Caco-2 (cell line): ENCODE measurements at regions not wholly inside any gene's neighbourhood (a gene's known extent, or its start where the extent isn't known, plus 50 kb on each side); places are given as distances from the start of the nearest gene placed in this dataset.

Experiments used
- BruUV-seq: library from RNA; stranded (reverse); fragments of 400-500 nt; replicated peaks from 2 replicates; lab custom pipeline; 2021; lab: Mats Ljungman, UMichigan
- CTCF ChIA-PET: fragments of 300-600 bp; sonication (Branson Sonifier 250); formaldehyde crosslinking; loops from one replicate; lab custom pipeline; 2022; ENCODE audit warnings: antibody characterized with exemption; lab: Charles Lee
- POLR2A ChIA-PET: fragments of 300-600 bp; sonication (Branson Sonifier 250); formaldehyde crosslinking; loops from one replicate; lab custom pipeline; 2022; ENCODE audit warnings: antibody characterized with exemption; lab: Charles Lee
- DNase-seq, 2 experiments: peaks; one replicate each; pipeline versions ENCODE4 v3.0.0 to v3.0.0-alpha.2; 2020 to 2022
- H3K27me3 ChIP-seq: replicated peaks from 2 replicates; pipeline ENCODE4 v1.6.0; 2011; ENCODE audit warnings: low read length; ENCODE audit not compliant: control insufficient read depth, insufficient read depth
- H3K36me3 ChIP-seq: 2 replicates; pipeline ENCODE4 v1.5.1; 2011; ENCODE audit warnings: low read length; ENCODE audit not compliant: control insufficient read depth, insufficient read depth
- H3K4me1 ChIP-seq: fragments of 250-450 bp; sonication (Bioruptor Pico); 2 replicates; pipeline ENCODE4 v1.5.1; 2020; ENCODE audit warnings: mild to moderate bottlenecking
- H3K4me3 ChIP-seq: 2 replicates; pipeline ENCODE4 v1.5.1; 2011; ENCODE audit warnings: low read depth, mild to moderate bottlenecking, control low read depth, low read length
- H3K9me3 ChIP-seq: fragments of 250-450 bp; sonication (Bioruptor Pico); 2 replicates; pipeline ENCODE4 v1.5.1; 2020; ENCODE audit warnings: mild to moderate bottlenecking, moderate library complexity
- H3K27ac Mint-ChIP-seq: one replicate; pipeline ENCODE4 v1.8.0; 2022; ENCODE audit warnings: mixed read lengths; ENCODE audit not compliant: unreplicated experiment
- H3K27me3 Mint-ChIP-seq: one replicate; pipeline ENCODE4 v1.8.0; 2022; ENCODE audit warnings: mixed read lengths; ENCODE audit not compliant: insufficient read depth, unreplicated experiment
- H3K36me3 Mint-ChIP-seq: one replicate; pipeline ENCODE4 v1.8.0; 2022; ENCODE audit warnings: mild to moderate bottlenecking, mixed read lengths; ENCODE audit not compliant: insufficient read depth, unreplicated experiment
- H3K4me1 Mint-ChIP-seq: one replicate; pipeline ENCODE4 v1.8.0; 2022; ENCODE audit warnings: low read depth, mixed read lengths; ENCODE audit not compliant: unreplicated experiment
- H3K4me3 Mint-ChIP-seq: one replicate; pipeline ENCODE4 v1.8.0; 2022; ENCODE audit warnings: mild to moderate bottlenecking, moderate library complexity, mixed read lengths; ENCODE audit not compliant: unreplicated experiment
- H3K9me3 Mint-ChIP-seq: one replicate; pipeline ENCODE4 v1.8.0; 2022; ENCODE audit warnings: mixed read lengths; ENCODE audit not compliant: unreplicated experiment
- intact Hi-C: fragments of 100-400 bp; cut with micrococcal nuclease; formaldehyde crosslinking; loops from one replicate; pipeline ENCODE4 v1.10.0; 2022; ENCODE audit not compliant: unreplicated experiment
- TF ChIP-seq, protein P1 (sequence below), 2 experiments: fragments of 200-600 bp in 1 of 2; IDR thresholded peaks; 1 replicate in 1 of 2; 2 replicates in 1 of 2; pipeline versions ENCODE4 v1.5.1 to v1.8.0; 2011 to 2022; ENCODE audit warnings: antibody characterized with exemption in 1 of 2, control low read depth in 1 of 2, inconsistent platforms in 1 of 2, low read depth in 1 of 2, low read length in 1 of 2, mild to moderate bottlenecking in 1 of 2, moderate library complexity in 1 of 2; ENCODE audit not compliant: insufficient read depth in 1 of 2, severe bottlenecking in 1 of 2, unreplicated experiment in 1 of 2

DNA sequence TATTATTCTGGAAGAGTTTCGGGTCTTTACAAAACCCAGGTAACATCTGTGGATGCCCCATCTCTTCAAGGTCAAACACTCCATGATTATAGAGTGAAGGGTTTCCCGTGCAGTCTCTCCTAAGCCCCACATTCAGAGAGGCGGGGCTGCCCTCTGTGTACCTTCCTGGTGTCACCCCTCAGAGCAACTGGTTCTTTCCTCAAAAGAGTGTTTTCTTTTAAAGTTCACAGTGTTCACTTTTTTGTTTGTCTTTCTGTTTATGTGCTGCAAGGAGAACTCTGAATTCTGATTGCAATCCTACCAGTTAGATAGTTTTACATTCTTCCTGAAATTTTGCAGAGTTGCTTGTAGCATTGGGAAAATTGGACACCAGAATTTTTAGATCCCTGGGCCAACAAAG, 190.2 kb downstream of the ADAMTS15 start:
- H3K36me3 Mint-ChIP-seq = no peaks in the 10 kb centered on the region
- H3K27me3 Mint-ChIP-seq = peaks cover 8% of the 10 kb centered on the region
- H3K4me1 Mint-ChIP-seq = peaks cover 6% of the 10 kb centered on the region
- no peak overlapping the region for H3K4me3 Mint-ChIP-seq
- no peaks in the 10 kb centered on the region for H3K9me3 Mint-ChIP-seq
- no peak overlapping the region for H3K4me3 ChIP-seq
- DNase-seq = no peak
- H3K27me3 ChIP-seq = no peaks in the 10 kb centered on the region; the same call in 1 of the 2 replicates
- TF ChIP-seq, protein P1, sequence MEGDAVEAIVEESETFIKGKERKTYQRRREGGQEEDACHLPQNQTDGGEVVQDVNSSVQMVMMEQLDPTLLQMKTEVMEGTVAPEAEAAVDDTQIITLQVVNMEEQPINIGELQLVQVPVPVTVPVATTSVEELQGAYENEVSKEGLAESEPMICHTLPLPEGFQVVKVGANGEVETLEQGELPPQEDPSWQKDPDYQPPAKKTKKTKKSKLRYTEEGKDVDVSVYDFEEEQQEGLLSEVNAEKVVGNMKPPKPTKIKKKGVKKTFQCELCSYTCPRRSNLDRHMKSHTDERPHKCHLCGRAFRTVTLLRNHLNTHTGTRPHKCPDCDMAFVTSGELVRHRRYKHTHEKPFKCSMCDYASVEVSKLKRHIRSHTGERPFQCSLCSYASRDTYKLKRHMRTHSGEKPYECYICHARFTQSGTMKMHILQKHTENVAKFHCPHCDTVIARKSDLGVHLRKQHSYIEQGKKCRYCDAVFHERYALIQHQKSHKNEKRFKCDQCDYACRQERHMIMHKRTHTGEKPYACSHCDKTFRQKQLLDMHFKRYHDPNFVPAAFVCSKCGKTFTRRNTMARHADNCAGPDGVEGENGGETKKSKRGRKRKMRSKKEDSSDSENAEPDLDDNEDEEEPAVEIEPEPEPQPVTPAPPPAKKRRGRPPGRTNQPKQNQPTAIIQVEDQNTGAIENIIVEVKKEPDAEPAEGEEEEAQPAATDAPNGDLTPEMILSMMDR (IDR thresholded peaks at IDR 0.05; ENCODE audit: insufficient read depth in 1 of 2, low read depth in 1 of 2, low read length in 1 of 2, severe bottlenecking in 1 of 2, unreplicated experiment in 1 of 2) = no peak
- H3K4me1 ChIP-seq = peaks cover 7% of the 10 kb centered on the region; the same call in 1 of the 2 replicates
- intact Hi-C loops = no loop called here
- H3K27ac Mint-ChIP-seq = no peak overlapping the region
- ChIA-PET CTCF (no interaction called here), POLR2A (no interaction called here)
- no peaks in the 10 kb centered on the region for H3K9me3 ChIP-seq
- no peaks in the 10 kb centered on the region for H3K36me3 ChIP-seq
- BruUV-seq = no TSS peak

DNA sequence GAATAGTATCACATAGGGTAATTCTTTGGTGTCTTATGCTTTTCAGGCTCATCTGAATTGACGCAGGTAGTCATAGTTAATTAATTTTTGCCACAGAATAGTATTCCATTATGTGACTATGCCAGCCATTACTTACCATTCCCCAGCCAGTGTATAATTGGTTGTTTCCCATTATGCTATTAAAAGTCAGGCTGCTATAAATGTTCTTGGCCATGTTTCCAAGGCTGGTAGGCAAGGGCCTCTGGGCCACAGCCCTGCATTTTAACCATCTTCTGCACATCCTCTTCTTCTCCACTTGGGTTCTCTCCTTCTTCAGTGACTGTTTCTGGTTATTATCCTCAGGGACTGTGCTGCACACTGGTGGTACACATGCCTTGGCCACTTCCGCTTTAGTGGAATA, 190.9 kb downstream of the ADAMTS15 start:
- no peaks in the 10 kb centered on the region for H3K9me3 ChIP-seq
- H3K4me1 Mint-ChIP-seq = peaks cover 6% of the 10 kb centered on the region
- DNase-seq = no peak
- no peak overlapping the region for H3K4me3 Mint-ChIP-seq
- intact Hi-C loops = no loop called here
- ChIA-PET CTCF (no interaction called here), POLR2A (no interaction called here)
- H3K4me1 ChIP-seq = peaks cover 7% of the 10 kb centered on the region; the same call in 1 of the 2 replicates
- BruUV-seq = no TSS peak
- no peak overlapping the region for H3K27ac Mint-ChIP-seq
- no peaks in the 10 kb centered on the region for H3K36me3 Mint-ChIP-seq
- H3K27me3 Mint-ChIP-seq = peaks cover 8% of the 10 kb centered on the region
- no peaks in the 10 kb centered on the region for H3K36me3 ChIP-seq
- no peak overlapping the region for H3K4me3 ChIP-seq
- no peaks in the 10 kb centered on the region for H3K9me3 Mint-ChIP-seq
- TF ChIP-seq, protein P1 (IDR thresholded peaks at IDR 0.05; ENCODE audit: insufficient read depth in 1 of 2, low read depth in 1 of 2, low read length in 1 of 2, severe bottlenecking in 1 of 2, unreplicated experiment in 1 of 2) = no peak
- no peaks in the 10 kb centered on the region; the same call in 1 of the 2 replicates for H3K27me3 ChIP-seq

DNA sequence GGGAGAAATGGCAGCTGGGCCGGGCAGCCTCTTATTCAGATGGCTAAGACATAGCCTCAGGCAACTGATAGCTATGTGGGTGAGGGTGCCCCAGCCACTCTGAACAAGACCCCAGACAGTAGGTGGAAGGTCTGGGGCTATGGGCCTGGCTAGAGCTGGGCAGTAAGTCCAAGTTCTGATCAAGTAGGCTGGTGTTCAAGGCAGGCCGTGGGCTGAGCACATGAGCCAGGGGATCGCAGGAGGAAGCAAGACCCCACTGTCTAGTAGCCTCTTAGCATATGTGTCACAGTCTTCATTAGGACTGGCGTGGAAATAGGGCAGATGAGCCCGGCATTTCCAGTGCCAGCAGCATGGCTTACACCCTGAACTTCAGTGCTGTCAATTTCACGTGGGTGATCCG, 192.1 kb downstream of the ADAMTS15 start:
- TF ChIP-seq, protein P1 (IDR thresholded peaks at IDR 0.05; ENCODE audit: insufficient read depth in 1 of 2, low read depth in 1 of 2, low read length in 1 of 2, severe bottlenecking in 1 of 2, unreplicated experiment in 1 of 2) = no peak
- Mint-ChIP-seq H3K27me3 (peaks cover 8% of the 10 kb centered on the region), H3K4me1 (peaks cover 6% of the 10 kb centered on the region), H3K36me3 (no peaks in the 10 kb centered on the region), H3K4me3 (no peak overlapping the region), H3K9me3 (no peaks in the 10 kb centered on the region), H3K27ac (no peak overlapping the region)
- BruUV-seq = no TSS peak
- DNase-seq = no peak
- POLR2A ChIA-PET = no interaction called here
- Histone ChIP-seq H3K9me3 (no peaks in the 10 kb centered on the region), H3K27me3 (no peaks in the 10 kb centered on the region; the same call in 1 of the 2 replicates), H3K4me3 (no peak overlapping the region), H3K36me3 (no peaks in the 10 kb centered on the region), H3K4me1 (peaks cover 7% of the 10 kb centered on the region; the same call in 1 of the 2 replicates)
- intact Hi-C loops = no loop called here
- CTCF ChIA-PET = no interaction called here
